GM12865 (cell line): ENCODE measurements at regions not wholly inside any gene's neighbourhood (a gene's known extent, or its start where the extent isn't known, plus 50 kb on each side); places are given as distances from the start of the nearest gene placed in this dataset.

Experiments used
- DNase-seq: peaks from one replicate; pipeline ENCODE4 v3.0.0; 2010; ENCODE audit warnings: low read depth
- H3K4me3 ChIP-seq: 2 replicates; pipeline ENCODE4 v1.5.1; 2011; ENCODE audit warnings: mild to moderate bottlenecking, low read depth, low read length, control low read depth
- TF ChIP-seq, protein P1 (sequence below): IDR thresholded peaks from 2 replicates; pipeline ENCODE4 v1.5.1; 2011; ENCODE audit warnings: low read length, control low read depth, low read depth, inconsistent platforms; ENCODE audit not compliant: insufficient read depth; ENCODE audit errors: missing control alignments

DNA sequence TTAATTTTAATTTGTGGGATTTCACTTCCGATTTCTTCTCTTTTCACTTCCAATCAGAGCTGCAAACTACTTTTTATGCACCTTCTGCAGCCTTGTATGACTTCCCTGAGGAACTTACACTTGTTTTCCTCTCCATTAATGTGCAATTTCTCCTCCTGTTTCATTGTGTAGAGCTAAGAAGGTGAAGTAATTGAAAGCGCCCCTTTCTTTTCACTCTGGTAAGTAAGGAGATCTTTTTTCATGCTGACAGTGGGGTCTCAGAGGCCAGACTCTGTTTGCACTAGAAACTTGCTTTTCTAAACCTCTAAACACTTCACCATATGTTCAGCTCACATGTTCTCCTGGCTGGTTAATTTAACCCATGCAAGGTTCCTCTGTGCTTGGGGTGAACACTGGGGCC lies 117.0 kb downstream of the FANCF start:
- H3K4me3 ChIP-seq, result no peak overlapping the region
- no peak for DNase-seq
- TF ChIP-seq, protein P1, sequence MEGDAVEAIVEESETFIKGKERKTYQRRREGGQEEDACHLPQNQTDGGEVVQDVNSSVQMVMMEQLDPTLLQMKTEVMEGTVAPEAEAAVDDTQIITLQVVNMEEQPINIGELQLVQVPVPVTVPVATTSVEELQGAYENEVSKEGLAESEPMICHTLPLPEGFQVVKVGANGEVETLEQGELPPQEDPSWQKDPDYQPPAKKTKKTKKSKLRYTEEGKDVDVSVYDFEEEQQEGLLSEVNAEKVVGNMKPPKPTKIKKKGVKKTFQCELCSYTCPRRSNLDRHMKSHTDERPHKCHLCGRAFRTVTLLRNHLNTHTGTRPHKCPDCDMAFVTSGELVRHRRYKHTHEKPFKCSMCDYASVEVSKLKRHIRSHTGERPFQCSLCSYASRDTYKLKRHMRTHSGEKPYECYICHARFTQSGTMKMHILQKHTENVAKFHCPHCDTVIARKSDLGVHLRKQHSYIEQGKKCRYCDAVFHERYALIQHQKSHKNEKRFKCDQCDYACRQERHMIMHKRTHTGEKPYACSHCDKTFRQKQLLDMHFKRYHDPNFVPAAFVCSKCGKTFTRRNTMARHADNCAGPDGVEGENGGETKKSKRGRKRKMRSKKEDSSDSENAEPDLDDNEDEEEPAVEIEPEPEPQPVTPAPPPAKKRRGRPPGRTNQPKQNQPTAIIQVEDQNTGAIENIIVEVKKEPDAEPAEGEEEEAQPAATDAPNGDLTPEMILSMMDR, result no peak

DNA sequence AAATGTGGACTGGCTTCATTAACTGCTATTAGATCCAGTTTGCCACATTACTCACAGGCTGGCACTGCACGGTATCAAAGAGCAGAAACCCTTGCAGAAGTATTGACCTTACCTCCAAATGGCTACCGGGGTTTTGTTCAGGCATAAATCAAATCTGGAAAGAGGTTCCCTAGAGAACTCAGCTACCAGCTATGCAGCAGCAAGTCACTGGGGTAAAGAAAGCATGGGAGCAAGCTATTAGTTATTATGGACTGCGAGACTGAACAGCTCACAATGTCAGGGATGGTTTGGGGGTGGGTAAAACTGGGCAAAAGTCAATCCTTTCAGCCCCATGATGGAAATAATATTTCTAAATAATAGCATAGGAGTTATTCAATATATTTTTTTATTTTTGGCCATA lies 128.1 kb downstream of the FANCF start:
- TF ChIP-seq, protein P1, result no peak
- H3K4me3 ChIP-seq, result no peak overlapping the region
- DNase-seq, result no peak

DNA sequence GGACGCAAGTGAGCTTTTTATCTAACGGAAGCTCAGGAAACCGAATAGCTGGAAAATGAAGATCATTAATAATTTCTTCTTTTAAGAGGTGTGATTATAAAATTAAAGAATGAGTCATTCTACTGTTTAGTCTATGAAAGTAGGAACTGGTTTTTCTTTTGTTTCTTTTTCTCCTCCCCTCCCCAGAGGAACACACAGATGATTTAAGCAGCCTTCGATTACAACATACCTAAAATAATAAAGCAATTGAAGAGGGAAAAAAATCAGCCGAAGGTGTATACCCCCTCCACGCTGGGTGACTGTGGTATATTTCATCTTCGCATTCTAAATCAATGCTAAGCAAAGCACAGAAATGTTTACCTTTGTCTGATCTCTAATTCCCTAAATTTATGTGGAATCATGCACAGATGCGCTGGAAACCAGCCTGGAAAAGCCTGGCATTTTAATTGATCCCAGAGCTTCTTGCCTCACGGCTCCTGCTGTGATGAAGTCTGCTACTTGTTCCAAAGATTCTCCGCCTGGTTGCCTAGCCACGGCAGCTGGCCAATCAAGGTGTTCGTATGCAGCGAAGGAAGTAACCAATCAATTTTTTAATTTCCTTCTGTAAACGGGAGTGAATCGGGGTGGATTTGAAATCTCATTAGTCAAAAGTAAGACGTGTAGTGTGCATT lies 133.9 kb downstream of the FANCF start:
- TF ChIP-seq, protein P1, result no peak
- H3K4me3 ChIP-seq, result no peak overlapping the region
- DNase-seq, result no peak

DNA sequence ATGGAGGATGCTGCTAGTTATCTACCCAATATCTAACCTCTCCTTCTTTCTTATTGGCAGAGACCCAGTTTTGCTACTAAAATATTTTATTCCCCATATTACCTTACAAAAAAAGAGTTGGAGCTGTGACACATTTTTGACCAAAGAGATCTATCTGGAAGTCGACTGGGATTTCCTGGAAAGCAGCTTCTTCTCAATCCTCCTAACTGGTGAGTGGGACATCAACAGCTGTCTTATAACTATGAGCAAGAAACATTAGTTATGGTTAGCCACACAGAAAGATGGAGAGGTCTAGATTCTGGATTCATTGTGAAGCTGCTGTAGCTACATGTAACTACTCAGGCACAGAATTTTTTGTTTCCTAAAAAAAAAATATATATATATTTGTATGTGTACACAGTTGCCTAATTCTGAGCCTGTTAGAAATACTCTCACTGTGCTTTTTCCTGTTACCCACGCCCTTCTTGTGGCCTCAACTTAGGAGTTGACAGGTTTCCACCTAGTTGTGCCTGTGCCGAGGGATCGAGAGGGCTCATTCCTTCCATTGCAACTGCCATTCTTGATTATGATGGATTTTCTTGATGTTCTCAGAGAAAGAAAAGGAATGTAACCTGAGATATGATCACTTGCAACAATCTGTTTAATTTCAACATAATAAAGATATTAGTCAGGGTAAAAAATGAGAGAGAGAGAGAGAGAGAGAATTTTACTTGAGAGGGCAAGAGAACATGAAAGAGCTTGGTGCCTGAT lies 142.0 kb downstream of the SLC17A6 start:
- DNase-seq, result no peak
- no peak overlapping the region for H3K4me3 ChIP-seq
- TF ChIP-seq, protein P1, result no peak

DNA sequence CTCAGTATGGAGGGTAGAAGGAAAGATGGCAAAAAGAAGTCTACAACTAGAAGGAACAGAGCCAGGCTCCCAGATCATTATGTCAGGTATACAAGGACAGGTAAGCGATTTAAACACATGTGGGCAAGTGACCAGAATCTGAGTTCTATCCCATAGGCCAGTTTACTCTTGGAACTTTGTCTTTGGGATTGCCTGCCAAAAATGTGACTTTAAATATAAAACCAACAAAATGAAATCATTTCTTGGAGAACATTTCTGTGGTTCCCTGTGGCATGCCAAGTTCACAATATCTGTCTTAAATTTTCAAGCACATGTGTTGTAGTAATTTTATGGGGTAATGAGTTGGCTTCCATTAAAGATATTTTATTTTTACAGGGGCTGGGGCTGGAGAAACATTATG lies 141.0 kb downstream of the SLC17A6 start:
- H3K4me3 ChIP-seq, result no peak overlapping the region
- TF ChIP-seq, protein P1, result no peak
- DNase-seq, result no peak

DNA sequence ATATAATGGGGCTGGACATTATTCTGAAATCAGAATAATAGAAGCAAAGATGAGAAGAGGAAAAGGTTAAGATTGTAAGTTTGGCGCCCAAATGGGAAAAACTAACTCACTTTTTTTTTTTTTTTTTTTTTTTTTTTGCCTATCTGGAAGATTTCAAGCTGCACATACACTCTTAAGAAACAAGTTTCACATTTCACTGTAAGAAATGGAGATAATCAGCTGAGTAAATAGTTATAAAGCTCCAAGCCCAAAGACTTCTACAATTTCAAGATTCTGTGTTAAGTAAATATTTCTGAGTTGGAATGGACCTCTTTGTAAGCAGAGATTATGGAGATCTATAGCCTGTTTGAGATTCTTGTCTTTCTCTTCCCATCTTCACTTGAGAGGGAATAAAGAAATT lies 140.0 kb downstream of the SLC17A6 start:
- no peak for DNase-seq
- no peak overlapping the region for H3K4me3 ChIP-seq
- TF ChIP-seq, protein P1, result no peak
